Iris pigment epithelial cell (primary cell): ENCODE measurements at regions not wholly inside any gene's neighbourhood (a gene's known extent, or its start where the extent isn't known, plus 50 kb on each side); places are given as distances from the start of the nearest gene placed in this dataset.
"Not testable (repeated sequence)": the region's sequence is repeated elsewhere in the genome, so short reads cannot be mapped to it uniquely, and the experiment has no call there.

ENCODE experiments used
- DNase-seq: peaks from one replicate; pipeline ENCODE4 v3.0.0-alpha.2; 2011; ENCODE audit warnings: low read depth

DNA sequence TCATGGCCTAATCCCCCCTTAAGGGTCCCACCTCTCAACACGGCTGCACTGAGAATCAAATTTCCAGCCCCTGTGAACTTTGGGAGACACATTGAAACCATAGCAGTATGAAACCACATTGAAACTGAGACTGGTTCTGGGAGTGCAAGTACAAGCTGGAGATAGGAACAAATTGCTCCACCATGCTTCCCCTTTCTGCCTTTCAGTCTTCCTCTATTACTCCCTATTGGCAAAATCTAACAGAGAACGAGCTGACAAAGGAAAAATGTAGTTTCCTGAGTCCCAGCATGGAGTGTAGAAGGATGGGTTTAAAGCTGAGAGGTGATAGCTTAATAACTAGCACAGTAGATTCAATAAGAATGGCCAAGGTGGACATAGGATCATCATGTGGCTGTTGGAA, 161.7 kb upstream of the RPL34 start:
- DNase-seq: no peak

GRCh38 chr4:108454227-108454626, 166.1 kb upstream of the RPL34 start:
- DNase-seq: no peak

DNA sequence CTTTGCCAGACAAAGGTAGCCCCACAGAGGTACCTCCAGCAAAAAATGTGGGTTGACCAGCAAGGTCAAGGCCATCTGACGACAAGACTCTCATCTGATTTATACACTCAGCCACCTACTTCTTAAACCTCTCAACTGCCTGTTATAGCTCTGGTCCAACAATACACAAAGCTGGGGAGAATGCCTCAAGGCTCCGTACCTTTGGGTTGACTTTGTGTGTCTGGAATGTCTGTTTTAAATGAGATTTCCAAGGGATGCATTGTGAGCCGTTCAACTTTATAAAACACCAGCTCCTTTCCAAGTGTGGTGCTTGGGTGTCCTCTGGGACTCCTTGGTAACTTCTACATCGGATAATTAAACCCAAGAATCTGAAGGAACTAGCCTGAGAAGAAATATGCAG, 167.0 kb upstream of the RPL34 start:
- no peak for DNase-seq

DNA sequence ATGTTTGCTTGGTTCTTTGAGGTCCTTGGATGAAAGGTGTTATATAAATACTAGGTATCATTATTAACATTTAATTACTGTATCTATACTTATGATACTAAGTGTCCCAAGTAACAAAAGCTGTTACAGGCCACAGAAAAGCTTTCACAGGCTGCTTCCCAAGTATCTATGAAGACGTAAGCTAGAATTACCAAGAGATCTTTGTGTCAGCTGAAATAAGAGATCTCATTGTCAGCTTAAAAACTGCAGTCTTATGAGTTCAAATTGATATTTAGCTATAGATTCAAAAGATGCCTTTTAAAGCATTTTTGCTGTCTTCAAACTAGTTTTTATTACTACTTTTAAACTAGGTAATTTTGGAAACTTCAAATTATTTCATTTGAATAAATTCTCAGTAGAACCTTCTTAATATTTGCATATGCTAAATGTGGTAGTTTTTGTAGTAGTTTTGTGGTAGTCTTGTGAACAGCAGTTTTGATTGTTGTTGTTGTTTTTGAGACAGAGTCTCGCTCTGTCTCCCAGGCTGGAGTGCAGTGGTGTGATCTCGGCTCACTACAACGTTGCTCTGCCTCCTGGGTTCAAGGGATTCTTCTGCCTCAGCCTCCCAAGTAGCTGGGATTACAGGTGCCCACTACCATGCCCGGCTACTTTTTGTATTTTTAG, 170.0 kb upstream of the RPL34 start:
- DNase-seq: no peak

DNA sequence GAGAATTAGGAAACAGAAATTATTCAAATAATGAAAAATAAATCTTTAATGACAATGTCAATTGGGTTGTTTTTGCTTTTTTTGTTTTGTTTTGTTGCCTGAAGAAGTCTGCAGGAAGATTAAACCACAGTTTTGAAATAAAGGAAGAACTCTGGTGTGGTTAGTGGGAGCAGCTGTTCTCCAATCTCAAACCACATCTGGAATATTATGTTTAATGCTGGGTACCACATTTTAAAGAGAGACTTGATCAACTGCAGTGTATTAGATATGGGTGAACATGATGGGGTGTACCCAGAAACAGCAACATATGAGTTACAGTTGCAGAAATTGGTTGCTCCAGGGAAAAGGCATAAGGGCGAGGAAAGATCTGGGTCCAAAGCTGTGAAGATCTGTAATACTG, 171.2 kb upstream of the RPL34 start:
- DNase-seq: no peak

- DNase-seq: no peak
Observed at GRCh38 chr4:108446556-108446955, 173.8 kb upstream of the RPL34 start.

- no peak for DNase-seq
Observed at GRCh38 chr4:108445716-108446115, 174.7 kb upstream of the RPL34 start.

GRCh38 chr4:108443585-108443984, 176.8 kb upstream of the RPL34 start:
- DNase-seq: no peak

GRCh38 chr4:108433832-108434231, 186.5 kb upstream of the RPL34 start:
- peak; percentile 77 for DNase-seq

- DNase-seq: peak; percentile 7
Observed at GRCh38 chr4:108433394-108433793, 187.0 kb upstream of the RPL34 start.

DNA sequence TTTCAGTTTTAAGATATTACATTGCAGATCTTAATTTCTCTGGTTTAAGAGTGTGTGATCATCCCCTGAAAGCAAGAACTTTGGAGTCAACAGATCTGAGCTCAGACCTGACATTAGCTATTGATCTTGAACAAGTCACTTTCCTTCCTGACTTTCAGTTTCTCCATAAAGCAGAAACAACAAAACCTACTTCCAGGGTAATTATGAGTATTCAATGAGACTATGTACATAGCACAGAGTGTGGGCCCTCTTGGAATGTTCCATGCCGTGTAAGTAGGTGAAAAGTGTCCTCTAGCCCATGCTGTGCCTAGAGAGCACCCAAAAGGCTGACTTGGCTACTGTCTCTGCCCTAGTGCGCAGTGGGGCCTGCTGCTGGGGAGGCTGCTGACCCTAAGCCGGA, 188.0 kb upstream of the RPL34 start:
- DNase-seq: no peak

GRCh38 chr4:108431986-108432385, 188.4 kb upstream of the RPL34 start:
- no peak for DNase-seq

GRCh38 chr4:108430921-108431320, 189.5 kb upstream of the RPL34 start:
- DNase-seq: no peak

GRCh38 chr4:108429662-108430061, 190.7 kb upstream of the RPL34 start:
- DNase-seq: no peak

- DNase-seq: no peak
Observed at GRCh38 chr4:108428923-108429322, 191.5 kb upstream of the RPL34 start.

GRCh38 chr4:108427946-108428485, 192.4 kb upstream of the RPL34 start:
- peak; percentile 53 for DNase-seq

DNA sequence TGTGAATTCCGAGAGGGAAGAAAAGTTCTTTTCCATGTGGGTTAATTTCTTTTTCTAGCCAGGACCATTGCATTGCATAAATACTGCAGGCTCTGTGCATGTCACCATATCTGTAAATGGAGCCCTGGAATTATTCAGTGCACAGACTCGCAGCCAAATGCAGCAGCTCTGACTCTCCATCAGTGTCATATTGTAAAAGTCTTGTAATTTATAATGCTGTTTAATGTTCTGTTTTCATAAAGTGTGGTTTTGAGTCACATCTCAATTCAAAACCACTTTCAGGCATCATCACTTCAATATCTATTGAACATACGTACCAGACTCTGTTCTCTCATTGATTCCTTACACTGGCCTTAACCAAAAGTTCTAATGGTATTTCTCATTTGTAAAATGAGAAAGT, 193.9 kb upstream of the RPL34 start:
- DNase-seq: peak; percentile 20

DNA sequence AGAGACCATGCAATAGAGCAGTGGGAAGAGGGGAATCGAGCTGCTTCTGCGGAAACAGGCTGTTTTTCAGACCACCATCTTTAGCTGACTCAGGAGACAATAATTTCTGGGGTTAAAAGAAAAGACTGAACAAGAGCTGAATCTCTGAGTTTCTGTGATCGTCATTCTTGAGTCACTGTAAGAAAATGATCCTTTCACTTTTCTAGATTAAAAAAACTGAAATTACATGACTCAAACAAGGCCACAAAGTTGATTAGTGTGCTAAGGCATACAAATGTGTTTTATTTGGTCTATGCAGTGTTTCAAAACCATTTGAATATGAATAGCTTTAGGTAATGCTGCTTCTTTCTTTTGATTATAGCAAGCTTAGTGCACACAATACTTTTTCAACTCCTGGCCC, 194.4 kb upstream of the RPL34 start:
- DNase-seq: peak; percentile 86

- peak; percentile 53 for DNase-seq
Observed at GRCh38 chr4:108417923-108418322, 202.5 kb upstream of the RPL34 start.

DNA sequence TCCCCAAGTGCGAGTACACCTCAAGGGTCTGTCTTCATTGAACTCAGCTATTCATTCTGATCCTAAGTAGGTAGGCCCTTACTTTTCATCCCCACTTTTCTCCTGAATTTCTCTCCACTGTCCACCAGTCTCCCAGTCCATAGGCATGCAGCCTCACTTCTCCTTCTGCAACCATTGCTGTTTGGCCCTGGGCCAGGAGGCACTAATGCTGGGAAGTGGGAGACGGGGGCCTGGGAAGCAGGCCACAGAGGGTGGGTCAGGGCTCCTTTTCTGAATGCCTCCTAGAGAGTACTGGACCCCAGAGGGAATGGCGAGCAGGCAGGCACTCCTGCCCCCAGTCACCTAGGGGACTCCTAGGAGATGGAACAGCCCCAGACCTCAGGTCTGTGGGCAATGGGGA, 203.5 kb upstream of the RPL34 start:
- no peak for DNase-seq

DNA sequence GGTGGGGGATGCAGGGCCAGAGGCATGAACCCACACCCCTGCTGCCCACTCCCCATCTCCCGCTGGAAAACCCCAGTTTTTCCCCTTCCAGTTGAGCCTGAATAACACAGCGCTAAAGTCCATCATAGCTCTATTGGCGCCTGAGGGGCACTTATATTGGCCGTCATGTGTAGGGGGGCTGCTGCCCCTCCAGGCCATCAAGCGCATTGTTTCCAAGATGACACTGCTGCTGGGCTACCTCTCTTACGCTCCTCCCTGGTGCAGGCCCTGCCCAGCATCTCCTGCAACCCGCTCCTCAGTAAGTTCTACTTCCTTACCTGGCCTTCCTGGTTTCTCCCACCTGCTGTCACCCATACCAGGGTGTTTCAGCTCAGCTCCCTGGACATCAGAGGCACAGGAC, 205.0 kb upstream of the RPL34 start:
- DNase-seq: no peak

DNA sequence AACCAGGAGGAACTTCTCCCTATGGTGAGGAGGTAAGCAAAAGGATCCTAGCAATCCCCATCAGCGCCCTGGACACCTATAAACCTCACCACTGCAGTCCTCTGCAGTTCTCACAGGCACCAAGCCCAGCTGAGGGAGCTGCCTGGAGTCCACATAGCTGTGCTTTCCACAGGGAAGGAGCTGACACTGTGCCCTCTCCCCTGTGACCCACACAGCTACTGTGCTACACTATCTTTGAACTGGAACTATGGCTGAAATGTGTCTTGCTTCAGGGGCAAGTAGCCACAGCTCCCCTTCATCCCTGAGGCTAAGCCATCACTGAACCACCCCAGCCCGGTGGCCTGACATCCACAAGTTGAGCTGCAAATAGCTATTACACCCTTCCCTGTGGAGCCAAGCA, 208.5 kb upstream of the RPL34 start:
- no peak for DNase-seq

DNA sequence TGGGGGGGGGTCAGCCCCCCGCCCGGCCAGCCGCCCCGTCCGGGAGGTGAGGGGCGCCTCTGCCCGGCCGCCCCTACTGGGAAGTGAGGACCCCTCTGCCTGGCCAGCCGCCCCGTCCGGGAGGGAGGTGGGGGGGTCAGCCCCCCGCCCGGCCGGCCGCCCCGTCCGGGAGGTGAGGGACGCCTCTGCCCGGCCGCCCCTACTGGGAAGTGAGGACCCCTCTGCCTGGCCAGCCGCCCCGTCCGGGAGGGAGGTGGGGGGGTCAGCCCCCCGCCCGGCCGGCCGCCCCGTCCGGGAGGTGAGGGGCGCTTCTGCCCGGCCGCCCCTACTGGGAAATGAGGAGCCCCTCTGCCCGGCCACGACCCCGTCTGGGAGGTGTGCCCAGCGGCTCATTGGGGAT, 210.7 kb upstream of the RPL34 start:
- DNase-seq: not testable (repeated sequence)

DNA sequence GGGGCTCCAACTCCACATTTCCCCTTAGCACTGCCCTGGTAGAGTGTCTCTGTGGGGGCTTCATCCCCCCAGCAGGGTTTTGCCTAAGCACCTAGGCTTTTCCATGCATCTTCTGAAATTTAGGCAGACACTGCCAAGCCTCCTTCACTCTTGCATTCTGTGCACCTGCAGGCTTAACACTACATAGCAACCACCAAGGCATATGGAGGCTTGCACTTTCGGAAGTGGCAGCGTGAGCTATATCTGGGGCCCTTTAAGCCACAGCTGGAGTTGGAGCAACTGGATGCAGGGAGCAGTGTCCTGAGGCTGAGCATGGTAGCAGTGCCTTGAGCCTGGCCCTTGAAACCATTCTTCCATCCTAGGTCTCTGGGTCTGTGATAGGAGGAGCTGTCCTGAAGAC, 214.8 kb upstream of the RPL34 start:
- DNase-seq: no peak
